Mucosa of stomach (tissue), 1 donor: ENCODE measurements at regions not wholly inside any gene's neighbourhood (a gene's known extent, or its start where the extent isn't known, plus 50 kb on each side); places are given as distances from the start of the nearest gene placed in this dataset.

Experiments used
- H3K27me3 ChIP-seq: one replicate; pipeline ENCODE4 v1.7.0; 2013; ENCODE audit warnings: mild to moderate bottlenecking, low read length; ENCODE audit not compliant: control insufficient read depth, insufficient read depth
- H3K36me3 ChIP-seq: one replicate; pipeline ENCODE4 v1.7.0; 2013; ENCODE audit warnings: low read length; ENCODE audit not compliant: control insufficient read depth, insufficient read depth
- H3K4me1 ChIP-seq: one replicate; pipeline ENCODE4 v1.7.0; 2013; ENCODE audit warnings: mild to moderate bottlenecking, low read length; ENCODE audit not compliant: control insufficient read depth, insufficient read depth
- H3K4me3 ChIP-seq: one replicate; pipeline ENCODE4 v1.7.0; 2013; ENCODE audit warnings: low read length
- H3K9ac ChIP-seq: one replicate; pipeline ENCODE4 v1.7.0; 2013; ENCODE audit warnings: mild to moderate bottlenecking, low read length, moderate library complexity
- H3K9me3 ChIP-seq: one replicate; pipeline ENCODE4 v1.7.0; 2013; ENCODE audit warnings: mild to moderate bottlenecking, low read length, moderate library complexity; ENCODE audit not compliant: control insufficient read depth
- donor health status: Pancreatic carcinoma.

DNA sequence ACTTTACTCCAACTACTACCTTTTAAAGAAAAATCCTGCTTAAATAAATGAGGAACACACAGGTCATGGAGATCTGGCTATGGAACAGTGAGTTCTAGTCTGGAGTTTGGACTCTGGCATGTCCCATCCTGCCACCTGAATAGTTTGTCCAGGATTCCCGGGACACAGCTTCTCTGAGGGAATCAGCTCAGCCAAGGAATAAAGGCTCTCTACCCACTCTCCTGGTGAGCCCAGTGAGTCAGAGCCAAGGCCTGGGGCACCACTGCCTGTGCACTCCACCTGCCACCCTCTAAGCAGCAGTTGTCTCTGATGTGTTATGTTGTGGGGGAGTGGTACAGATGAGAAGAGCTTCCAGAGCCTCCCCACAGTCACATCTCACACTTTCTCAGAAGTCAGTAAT lies 113.5 kb downstream of the HTR5A start:
- H3K4me1 ChIP-seq: no peaks in the 10 kb centered on the region
- no peak overlapping the region for H3K4me3 ChIP-seq
- H3K36me3 ChIP-seq: no peaks in the 10 kb centered on the region
- H3K9me3 ChIP-seq: no peaks in the 10 kb centered on the region
- H3K27me3 ChIP-seq: no peaks in the 10 kb centered on the region
- H3K9ac ChIP-seq: no peak overlapping the region

DNA sequence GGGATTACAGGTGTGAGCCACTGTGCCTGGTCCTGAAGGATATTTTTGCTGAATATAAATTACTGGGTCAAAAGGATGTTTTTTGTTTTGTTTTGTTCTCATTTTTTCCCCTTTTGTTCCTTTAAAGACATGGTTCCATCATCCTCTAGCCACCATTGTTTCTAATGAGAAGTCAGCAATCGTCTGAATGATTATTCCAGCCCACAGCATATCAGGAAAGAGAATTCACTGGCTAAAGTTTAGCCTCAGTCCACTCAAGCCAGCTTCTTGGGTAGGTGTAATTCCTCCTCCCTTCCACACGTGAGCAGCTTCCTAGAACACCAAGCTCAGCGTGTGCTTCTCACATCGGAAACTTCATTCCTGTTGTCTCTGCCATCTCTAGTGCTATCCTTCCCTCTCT lies 112.8 kb upstream of the INSIG1 start:
- H3K4me3 ChIP-seq: no peak overlapping the region
- H3K27me3 ChIP-seq: no peaks in the 10 kb centered on the region
- no peak overlapping the region for H3K9ac ChIP-seq
- no peaks in the 10 kb centered on the region for H3K4me1 ChIP-seq
- H3K36me3 ChIP-seq: no peaks in the 10 kb centered on the region
- no peaks in the 10 kb centered on the region for H3K9me3 ChIP-seq

DNA sequence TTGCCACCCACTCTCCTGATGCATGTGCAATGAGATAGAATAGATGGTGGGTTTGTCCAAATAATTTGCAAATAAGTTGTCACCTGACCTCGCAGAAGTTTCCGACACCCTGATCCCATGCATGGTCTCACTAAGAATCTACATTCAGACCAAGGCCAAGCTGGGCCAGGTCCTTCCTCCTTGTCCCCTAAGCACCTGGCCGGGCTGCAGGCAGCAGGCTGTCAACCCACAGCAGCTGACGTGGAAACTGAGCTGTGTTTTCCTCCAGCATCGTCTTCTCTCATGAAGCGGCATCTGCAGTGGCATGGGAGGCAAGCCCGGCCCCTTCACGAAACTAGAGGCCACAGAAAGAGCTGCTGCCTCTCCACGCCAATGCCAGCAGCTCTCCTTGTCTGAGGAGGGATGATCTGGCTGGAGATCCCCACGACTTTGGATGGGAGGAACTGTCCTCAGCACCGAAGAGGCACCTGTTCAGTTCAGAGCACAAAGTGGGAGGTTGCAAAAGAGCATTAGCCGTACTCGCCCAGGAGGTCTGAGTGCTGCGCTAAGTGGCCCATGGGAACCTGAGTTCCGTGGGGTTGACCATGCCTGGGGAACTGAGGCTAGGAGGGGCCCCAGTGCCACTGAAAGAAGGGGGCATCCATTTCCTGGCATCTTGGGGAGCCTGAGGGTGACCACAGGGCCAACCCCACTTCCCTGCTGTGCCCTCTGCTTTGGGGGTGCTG lies 110.5 kb upstream of the INSIG1 start:
- H3K36me3 ChIP-seq: no peaks in the 10 kb centered on the region
- no peaks in the 10 kb centered on the region for H3K27me3 ChIP-seq

DNA sequence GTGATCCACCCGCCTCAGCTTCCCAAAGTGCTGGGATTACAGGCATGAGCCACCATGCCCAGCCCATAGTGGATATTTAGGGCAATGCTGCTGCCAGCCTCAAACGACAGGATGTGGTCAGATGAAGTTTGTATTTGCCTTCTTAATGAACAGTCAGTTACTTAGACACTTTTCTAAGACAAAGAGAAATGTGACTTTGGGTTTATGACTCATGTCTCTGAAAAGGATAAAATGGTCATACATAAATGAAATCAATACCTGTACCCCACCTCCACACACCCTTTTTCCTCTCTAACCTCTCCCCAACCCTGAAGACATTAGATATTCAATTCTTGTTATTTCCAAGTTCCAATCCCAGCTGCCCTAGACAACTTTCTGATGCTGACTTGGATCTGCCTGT lies 109.3 kb upstream of the INSIG1 start:
- Histone ChIP-seq H3K4me3 (no peak overlapping the region), H3K27me3 (peaks cover 2% of the 10 kb centered on the region), H3K9ac (no peak overlapping the region), H3K4me1 (no peaks in the 10 kb centered on the region), H3K9me3 (no peaks in the 10 kb centered on the region), H3K36me3 (no peaks in the 10 kb centered on the region)

More for the DNA sequence above, 110.5 kb upstream of the INSIG1 start:
- Histone ChIP-seq H3K9me3 (no peaks in the 10 kb centered on the region), H3K4me3 (no peak overlapping the region), H3K4me1 (no peaks in the 10 kb centered on the region), H3K9ac (no peak overlapping the region)

DNA sequence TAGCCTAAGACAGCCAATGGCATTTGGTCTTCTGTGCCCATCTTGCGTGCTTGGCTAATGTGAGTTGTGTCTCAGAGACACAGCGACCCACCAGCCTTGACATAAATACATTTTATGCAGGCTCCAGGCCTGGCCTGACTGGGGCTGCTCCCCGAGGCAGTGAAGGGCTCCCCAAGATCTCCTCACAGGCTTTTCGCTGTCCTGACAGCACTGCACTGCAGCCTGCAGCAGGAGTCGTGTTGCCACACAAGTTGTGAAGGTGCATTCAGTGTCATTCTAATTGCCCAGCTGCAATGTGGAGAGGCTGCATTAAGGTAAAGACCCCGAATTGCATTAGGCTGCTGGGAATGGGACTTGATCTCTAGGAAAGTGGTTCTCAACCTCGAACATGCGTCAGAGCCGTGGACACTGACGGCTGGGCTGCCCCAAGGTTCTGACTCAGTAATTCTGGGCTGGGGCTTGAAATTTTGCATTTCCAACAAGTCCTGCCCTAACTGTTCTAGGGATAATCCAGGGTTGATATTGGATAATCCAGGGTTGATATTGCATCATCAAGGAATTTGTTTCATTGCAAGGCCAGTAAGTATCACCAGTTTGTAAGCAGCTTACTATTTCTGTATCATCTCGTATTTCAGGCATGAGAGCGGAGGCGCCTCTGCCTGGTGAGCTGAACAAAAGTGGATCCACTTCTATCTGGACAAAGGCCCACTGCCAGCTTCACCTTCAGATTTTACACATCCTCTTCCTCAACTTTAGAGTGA lies 108.7 kb upstream of the INSIG1 start:
- H3K9ac ChIP-seq: no peak overlapping the region
- no peaks in the 10 kb centered on the region for H3K9me3 ChIP-seq
- peaks cover 4% of the 10 kb centered on the region for H3K27me3 ChIP-seq
- H3K4me1 ChIP-seq: no peaks in the 10 kb centered on the region
- no peaks in the 10 kb centered on the region for H3K36me3 ChIP-seq
- no peak overlapping the region for H3K4me3 ChIP-seq

DNA sequence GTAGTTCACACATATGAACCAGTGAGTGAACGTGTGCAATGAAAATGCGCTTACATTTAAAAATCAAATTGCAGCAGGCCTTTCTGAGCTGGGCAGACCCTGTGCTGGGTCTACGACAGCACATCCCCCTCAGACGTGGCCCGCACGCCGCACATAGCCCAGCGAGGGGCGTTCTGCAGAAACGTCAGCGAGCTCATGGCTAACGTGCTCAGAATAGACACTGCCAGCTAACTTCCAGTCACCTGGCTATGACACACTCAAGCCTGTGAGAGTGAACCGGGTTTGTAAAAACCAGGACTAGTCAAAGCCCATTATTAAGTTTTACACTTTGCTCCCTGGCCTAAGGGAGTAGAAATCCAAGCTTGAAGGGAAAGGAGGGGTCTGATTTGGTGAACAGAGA lies 108.1 kb upstream of the INSIG1 start:
- Histone ChIP-seq H3K9me3 (no peaks in the 10 kb centered on the region), H3K27me3 (peaks cover 4% of the 10 kb centered on the region), H3K36me3 (no peaks in the 10 kb centered on the region), H3K4me3 (no peak overlapping the region), H3K4me1 (no peaks in the 10 kb centered on the region), H3K9ac (no peak overlapping the region)

DNA sequence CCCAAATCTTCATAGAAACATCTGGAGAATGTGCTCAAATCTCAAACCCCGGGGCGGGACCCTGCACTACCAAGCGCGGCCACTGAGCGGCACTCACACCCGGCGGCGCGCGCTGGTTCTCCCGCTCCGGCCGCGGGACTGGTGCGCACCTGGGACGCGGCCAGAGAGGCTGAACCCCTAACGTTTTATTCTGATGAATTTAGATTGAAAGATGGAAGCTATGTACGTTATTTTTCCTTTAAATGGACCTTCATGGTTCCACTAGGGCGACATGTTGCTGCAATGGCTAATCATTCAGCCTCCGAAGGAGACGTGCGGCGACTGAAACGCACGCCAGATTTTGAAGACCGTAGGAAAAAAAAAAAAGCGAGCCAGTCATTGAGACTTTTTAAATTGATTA lies 107.0 kb upstream of the INSIG1 start:
- no peak overlapping the region for H3K4me3 ChIP-seq

DNA sequence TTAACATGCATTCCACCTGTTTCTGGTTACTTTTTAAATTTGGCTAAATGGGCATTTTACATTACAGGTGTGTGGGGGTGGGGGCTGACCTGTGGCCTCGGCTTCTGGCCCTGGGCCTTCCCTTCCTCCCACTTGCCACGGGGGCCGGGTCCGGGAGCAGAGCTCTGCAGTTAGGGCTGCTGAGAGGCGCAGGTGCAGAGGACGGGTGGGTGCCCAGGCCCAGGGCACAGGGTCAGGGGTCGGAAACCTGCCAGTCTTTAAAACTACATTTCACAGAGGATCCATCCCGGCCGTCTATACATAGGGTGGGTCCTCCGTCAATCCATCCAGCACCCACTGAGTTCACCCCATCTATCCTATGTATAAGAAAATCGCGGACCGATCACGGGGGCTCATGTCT lies 106.5 kb upstream of the INSIG1 start:
- Histone ChIP-seq H3K36me3 (no peaks in the 10 kb centered on the region), H3K4me1 (no peaks in the 10 kb centered on the region), H3K4me3 (no peak overlapping the region), H3K27me3 (peaks cover 4% of the 10 kb centered on the region), H3K9ac (no peak overlapping the region), H3K9me3 (no peaks in the 10 kb centered on the region)

More for the DNA sequence above, 107.0 kb upstream of the INSIG1 start:
- Histone ChIP-seq H3K9me3 (no peaks in the 10 kb centered on the region), H3K4me1 (no peaks in the 10 kb centered on the region), H3K36me3 (no peaks in the 10 kb centered on the region), H3K27me3 (peaks cover 4% of the 10 kb centered on the region), H3K9ac (no peak overlapping the region)

DNA sequence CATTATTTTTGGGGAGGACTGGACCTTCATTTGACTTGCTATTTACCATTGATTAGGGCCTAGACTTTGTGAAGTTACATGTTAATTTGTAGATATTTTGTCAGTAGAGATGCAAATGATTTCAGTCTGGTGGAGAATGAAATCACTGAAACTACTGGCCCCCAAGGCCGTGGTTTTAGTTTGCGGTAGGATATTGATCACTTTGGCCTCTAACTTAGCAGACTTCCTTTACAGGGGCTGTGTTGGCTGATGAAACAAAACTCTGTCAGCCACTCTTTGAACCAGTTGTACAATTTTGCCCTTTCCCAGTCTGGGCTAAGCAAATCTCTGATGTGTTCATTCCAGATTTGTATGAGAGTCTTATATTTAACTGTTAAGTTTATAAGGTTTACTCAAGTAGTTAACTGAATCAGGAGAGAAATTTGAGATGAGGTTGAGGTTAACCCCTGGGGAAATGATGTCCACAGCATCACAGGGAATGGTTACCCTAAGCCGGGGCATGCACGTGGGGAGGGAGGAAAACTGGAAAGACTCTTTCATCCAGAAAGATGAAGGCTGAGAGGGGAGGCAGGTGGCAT lies 105.7 kb upstream of the INSIG1 start:
- Histone ChIP-seq H3K9me3 (no peaks in the 10 kb centered on the region), H3K36me3 (no peaks in the 10 kb centered on the region), H3K9ac (no peak overlapping the region), H3K4me1 (no peaks in the 10 kb centered on the region), H3K27me3 (peaks cover 4% of the 10 kb centered on the region), H3K4me3 (no peak overlapping the region)

DNA sequence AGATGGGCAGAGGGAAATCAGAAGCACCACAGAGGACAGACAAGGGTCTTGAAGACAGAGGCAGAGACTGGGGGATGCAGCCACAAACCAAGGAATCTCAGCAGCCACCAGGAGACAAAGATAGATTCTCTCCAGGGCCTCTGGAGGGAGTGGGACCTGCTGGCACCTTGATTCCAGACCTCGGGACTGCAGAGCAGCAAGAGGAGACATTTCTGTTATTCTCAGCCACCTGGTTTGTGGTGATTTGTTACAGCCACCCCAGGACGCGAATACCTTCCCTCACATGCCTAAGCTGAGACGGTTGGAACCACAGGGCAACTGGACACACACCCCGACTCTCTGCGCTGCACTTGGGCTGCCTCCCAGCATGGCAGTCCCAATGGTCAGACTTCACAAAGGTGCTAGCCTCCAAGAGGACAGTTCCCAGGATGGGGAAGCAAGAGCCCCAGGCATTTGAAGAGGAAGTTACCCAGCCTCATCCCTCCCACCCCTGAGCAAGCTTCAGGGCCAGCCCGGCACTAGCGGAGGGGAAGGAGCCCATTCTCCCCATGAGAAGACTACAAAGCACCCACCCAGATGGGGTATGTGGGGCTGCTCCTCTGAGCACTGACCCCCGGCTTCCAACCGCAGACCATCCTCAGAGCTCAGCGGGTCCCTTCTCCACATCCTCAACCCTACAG lies 104.6 kb upstream of the INSIG1 start:
- no peak overlapping the region for H3K9ac ChIP-seq
- peaks cover 4% of the 10 kb centered on the region for H3K27me3 ChIP-seq
- H3K36me3 ChIP-seq: no peaks in the 10 kb centered on the region
- no peak overlapping the region for H3K4me3 ChIP-seq
- no peaks in the 10 kb centered on the region for H3K4me1 ChIP-seq
- no peaks in the 10 kb centered on the region for H3K9me3 ChIP-seq

DNA sequence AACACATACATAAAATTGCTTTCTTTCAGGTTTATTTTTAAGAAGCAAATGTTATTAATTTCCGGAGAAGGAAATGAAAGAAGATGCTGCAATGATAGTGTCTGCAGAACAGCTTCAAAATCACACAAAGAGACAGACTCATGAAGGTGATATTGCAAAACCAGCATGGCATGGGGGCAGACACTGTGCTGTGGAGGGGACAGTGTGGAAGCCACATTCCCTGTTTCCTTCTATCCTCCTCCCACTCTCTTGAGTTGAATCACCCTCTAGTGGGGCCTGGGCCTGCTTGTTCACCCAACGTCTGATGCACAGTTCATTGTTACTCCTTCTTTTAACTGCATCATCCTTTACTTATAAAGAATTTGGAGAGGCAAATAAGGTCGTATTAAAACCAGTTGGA lies 104.0 kb upstream of the INSIG1 start:
- no peaks in the 10 kb centered on the region for H3K36me3 ChIP-seq
- no peaks in the 10 kb centered on the region for H3K9me3 ChIP-seq
- no peak overlapping the region for H3K4me3 ChIP-seq
- peaks cover 4% of the 10 kb centered on the region for H3K27me3 ChIP-seq
- H3K4me1 ChIP-seq: no peaks in the 10 kb centered on the region
- H3K9ac ChIP-seq: no peak overlapping the region
